ENCODE measurements at regions not wholly inside any gene's neighbourhood (a gene's known extent, or its start where the extent isn't known, plus 50 kb on each side); places are given as distances from the start of the nearest gene placed in this dataset.

- TF ChIP-seq OSR1 (CRISPR knock-in tag; IDR thresholded peaks at IDR 0.05): no peak
- no peak for TF ChIP-seq ISL1 (CRISPR knock-in tag; IDR thresholded peaks at IDR 0.05)
- TF ChIP-seq PATZ1 (CRISPR knock-in tag; IDR thresholded peaks at IDR 0.05; ENCODE audit: borderline replicate concordance): no peak
- TF ChIP-seq BACH2 (CRISPR knock-in tag; IDR thresholded peaks at IDR 0.05; ENCODE audit: borderline replicate concordance): no peak
- no peak for ATAC-seq
These were observed 130.9 kb upstream of the ADCY1 start for GRCh38 chr7:45443263-45443662.

GRCh38 chr7:45446195-45446944 is 127.8 kb upstream of the ADCY1 start:
- TF ChIP-seq ARNTL (CRISPR knock-in tag; IDR thresholded peaks at IDR 0.05; ENCODE audit: borderline replicate concordance, low read depth) (no peak), ZC3H10 (CRISPR knock-in tag; IDR thresholded peaks at IDR 0.05) (no peak), ZFP3 (CRISPR knock-in tag; IDR thresholded peaks at IDR 0.05) (no peak), ESRRG (CRISPR knock-in tag; IDR thresholded peaks at IDR 0.05) (no peak), RARB (CRISPR knock-in tag; IDR thresholded peaks at IDR 0.05) (no peak), ISL1 (CRISPR knock-in tag; IDR thresholded peaks at IDR 0.05) (no peak), TOX (CRISPR knock-in tag; IDR thresholded peaks at IDR 0.05; ENCODE audit: borderline replicate concordance) (no peak), SNAI2 (CRISPR knock-in tag; IDR thresholded peaks at IDR 0.05) (no peak), PPARA (CRISPR knock-in tag; IDR thresholded peaks at IDR 0.05; ENCODE audit: borderline replicate concordance) (no peak), PATZ1 (CRISPR knock-in tag; IDR thresholded peaks at IDR 0.05; ENCODE audit: borderline replicate concordance) (no peak), GLIS3 (CRISPR knock-in tag; IDR thresholded peaks at IDR 0.05) (no peak), TCF4 (CRISPR knock-in tag; IDR thresholded peaks at IDR 0.05; ENCODE audit: borderline replicate concordance) (no peak), ZNF565 (CRISPR knock-in tag; conservative IDR thresholded peaks at IDR 0.05; ENCODE audit: low read depth) (no peak), OSR1 (CRISPR knock-in tag; IDR thresholded peaks at IDR 0.05) (no peak), BACH2 (CRISPR knock-in tag; IDR thresholded peaks at IDR 0.05; ENCODE audit: borderline replicate concordance) (no peak), POU6F1 (CRISPR knock-in tag; IDR thresholded peaks at IDR 0.05; ENCODE audit: borderline replicate concordance, low read depth) (no peak), CSDC2 (CRISPR knock-in tag; IDR thresholded peaks at IDR 0.05) (no peak)
- no peak for ATAC-seq

DNA sequence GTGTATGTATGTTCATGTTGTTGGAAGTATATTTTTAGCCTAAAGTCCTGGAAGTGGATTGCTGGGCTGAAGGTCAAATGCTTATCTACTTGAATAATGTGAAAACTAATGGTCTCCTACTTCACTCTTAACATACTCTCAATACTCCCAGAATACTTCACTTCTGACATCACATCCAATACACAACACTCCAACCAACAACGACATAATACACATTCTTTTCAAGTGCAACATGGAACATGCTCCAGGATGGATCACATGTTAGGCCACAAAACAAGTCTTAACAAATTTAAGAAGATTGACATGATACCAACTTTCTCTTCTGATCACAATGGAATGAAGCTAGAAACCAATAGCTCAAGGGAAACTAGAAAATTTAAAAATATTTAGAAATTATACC is 126.9 kb upstream of the ADCY1 start:
- no peak for ATAC-seq
- TF ChIP-seq SNAI2 (CRISPR knock-in tag; IDR thresholded peaks at IDR 0.05): no peak
- TF ChIP-seq BACH2 (CRISPR knock-in tag; IDR thresholded peaks at IDR 0.05; ENCODE audit: borderline replicate concordance): no peak
- TF ChIP-seq ZNF70 (CRISPR knock-in tag; IDR thresholded peaks at IDR 0.05): no peak
- TF ChIP-seq ZFP3 (CRISPR knock-in tag; IDR thresholded peaks at IDR 0.05): no peak
- no peak for TF ChIP-seq ZFP30 (CRISPR knock-in tag; IDR thresholded peaks at IDR 0.05)
- TF ChIP-seq ZNF8 (CRISPR knock-in tag; IDR thresholded peaks at IDR 0.05): no peak
- no peak for TF ChIP-seq TSHZ2 (CRISPR knock-in tag; IDR thresholded peaks at IDR 0.05)
- TF ChIP-seq PATZ1 (CRISPR knock-in tag; IDR thresholded peaks at IDR 0.05; ENCODE audit: borderline replicate concordance): no peak

All from SK-N-SH treated with all-trans-retinoic acid at 6 μM for 48 hours (cell line).